Gastroesophageal sphincter (tissue), 3 donors: ENCODE measurements at regions not wholly inside any gene's neighbourhood (a gene's known extent, or its start where the extent isn't known, plus 50 kb on each side); places are given as distances from the start of the nearest gene placed in this dataset.

Experiments
- CTCF ChIP-seq, 4 experiments: fragments of 200-600 bp in 2 of 4; fragments of 450-650 bp in 2 of 4; sonication (generic) in 1 of 4; IDR thresholded peaks; one replicate each; pipeline ENCODE4 v1.5.1; 2017 to 2019; ENCODE audit warnings: antibody characterized with exemption in 4 of 4, mild to moderate bottlenecking in 2 of 4, moderate library complexity in 2 of 4
- EP300 ChIP-seq: sonication (generic); formaldehyde crosslinking; IDR thresholded peaks from one replicate; pipeline ENCODE4 v1.6.1; 2017; ENCODE audit warnings: antibody characterized with exemption, mild to moderate bottlenecking
- POLR2AphosphoS5 ChIP-seq: sonication (generic); formaldehyde crosslinking; IDR thresholded peaks from one replicate; pipeline ENCODE4 v1.6.1; 2017; ENCODE audit warnings: antibody characterized with exemption

GRCh38 chr5:176725521-176726280, 78.4 kb downstream of the TSPAN17 start:
- TF ChIP-seq CTCF (IDR thresholded peaks at IDR 0.05) (no peak), EP300 (no peak), POLR2AphosphoS5 (no peak)
